NCI-H460 (cell line): ENCODE measurements at regions not wholly inside any gene's neighbourhood (a gene's known extent, or its start where the extent isn't known, plus 50 kb on each side); places are given as distances from the start of the nearest gene placed in this dataset.
"Not testable (repeated sequence)": the region's sequence is repeated elsewhere in the genome, so short reads cannot be mapped to it uniquely, and the experiment has no call there.

ENCODE experiments used
- DNase-seq: peaks from one replicate; pipeline ENCODE4 v3.0.0-alpha.2; 2016; ENCODE audit warnings: low read depth; ENCODE audit errors: extremely low read depth

DNA sequence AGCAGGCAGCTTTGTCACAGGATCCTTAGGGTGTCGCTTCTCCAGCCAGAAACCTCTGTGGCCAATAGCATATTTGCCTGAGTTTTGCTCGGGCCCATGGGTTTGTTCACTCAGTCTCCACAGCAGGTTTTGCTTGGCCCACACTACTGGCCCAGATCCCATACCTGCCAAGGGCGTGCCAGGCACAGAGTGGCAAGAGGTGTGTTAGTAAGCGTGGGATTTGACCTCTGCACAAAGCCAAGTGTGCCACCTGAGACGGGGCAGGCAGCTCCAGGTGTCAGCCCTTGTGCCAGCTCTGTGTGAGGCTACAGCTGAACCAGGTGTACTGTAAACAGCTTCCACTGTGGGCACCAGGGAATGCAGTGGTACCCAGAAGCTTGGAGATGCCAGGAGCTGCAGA lies 2003.0 kb downstream of the C4orf33 start:
- no peak for DNase-seq

DNA sequence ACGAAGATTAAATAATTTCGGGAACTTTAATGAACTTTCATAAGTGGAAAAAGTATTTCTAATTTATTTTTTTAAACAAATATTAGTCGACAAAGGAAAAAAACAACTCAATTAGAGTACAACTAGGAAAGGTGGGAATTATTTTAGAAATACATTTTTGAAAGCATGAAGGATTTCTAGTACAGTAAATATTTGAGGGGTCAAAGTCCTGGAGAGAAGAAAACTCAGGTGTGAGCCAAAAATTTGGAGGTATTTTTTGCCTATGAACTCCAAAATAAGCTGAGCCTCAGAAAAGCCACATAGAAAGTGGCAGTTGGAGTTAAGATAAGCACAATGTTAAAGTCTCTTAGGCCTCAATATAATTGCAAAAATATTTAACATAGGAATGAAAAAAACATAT lies 2017.3 kb downstream of the C4orf33 start:
- DNase-seq: no peak

- no peak for DNase-seq
These were observed 2017.8 kb downstream of the C4orf33 start for GRCh38 chr4:131113704-131114103.

DNA sequence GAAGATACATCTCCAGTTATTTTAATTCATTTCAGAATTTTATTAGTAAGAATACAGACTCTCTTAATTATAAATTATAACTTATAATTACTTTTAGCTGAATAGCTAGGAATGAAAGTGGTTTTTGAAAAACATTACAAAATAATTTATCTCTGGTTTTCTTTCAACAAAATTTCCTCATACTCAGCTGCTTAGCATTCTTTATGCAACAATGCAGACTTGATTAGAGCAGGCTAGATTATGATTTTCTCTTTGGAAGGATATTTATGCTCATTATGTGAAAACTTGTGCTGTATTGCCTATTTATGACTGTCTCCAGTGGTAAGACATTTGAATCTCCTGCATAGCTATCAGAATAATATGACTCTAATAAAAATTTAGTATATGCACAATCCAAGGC lies 2023.7 kb downstream of the C4orf33 start:
- DNase-seq: no peak

- DNase-seq: no peak
These were observed 2011.9 kb upstream of the PCDH10 start for GRCh38 chr4:131137196-131137595.

DNA sequence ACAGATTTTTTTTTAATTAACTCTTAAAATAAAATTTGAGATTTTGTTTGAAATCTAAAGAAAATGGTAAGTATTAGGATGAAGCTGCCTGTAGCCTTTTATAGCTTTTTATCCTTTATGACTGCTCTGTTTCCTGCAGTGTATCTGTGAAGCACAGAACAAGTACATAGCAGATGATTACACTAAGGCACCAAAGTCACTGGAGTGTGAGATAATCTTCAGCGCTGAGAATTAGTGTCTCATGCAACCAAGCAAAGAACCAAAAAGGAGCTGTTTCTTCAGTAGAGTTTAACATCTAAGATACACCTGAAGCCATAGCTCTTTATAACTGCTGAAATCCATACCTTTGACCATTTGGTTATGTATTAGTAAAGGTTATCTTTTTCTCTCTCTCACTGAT lies 1989.8 kb upstream of the PCDH10 start:
- DNase-seq: no peak

DNA sequence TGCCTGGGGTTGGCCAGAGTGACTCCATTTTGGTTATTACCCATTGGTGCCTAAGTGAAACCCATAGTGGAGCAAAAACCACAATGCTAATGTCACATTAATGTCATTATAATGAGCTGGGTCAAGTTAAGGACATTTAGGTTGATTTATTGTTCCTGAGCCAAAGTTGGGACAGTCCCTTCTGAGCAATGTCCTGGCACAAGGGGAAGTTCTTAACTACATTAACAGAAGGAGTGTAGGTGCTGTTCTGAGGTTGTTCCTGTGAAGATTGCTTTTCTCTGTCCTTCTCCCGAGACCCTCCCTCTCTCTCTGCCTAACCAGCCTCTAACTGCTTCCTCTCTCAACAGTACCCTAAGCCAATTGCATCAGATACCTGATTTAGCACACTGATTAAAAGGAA lies 1956.8 kb upstream of the PCDH10 start:
- DNase-seq: no peak

- no peak for DNase-seq
These were observed 1941.5 kb upstream of the PCDH10 start for GRCh38 chr4:131207589-131207988.

- no peak for DNase-seq
These were observed 1900.8 kb upstream of the PCDH10 start for GRCh38 chr4:131248314-131248713.

DNA sequence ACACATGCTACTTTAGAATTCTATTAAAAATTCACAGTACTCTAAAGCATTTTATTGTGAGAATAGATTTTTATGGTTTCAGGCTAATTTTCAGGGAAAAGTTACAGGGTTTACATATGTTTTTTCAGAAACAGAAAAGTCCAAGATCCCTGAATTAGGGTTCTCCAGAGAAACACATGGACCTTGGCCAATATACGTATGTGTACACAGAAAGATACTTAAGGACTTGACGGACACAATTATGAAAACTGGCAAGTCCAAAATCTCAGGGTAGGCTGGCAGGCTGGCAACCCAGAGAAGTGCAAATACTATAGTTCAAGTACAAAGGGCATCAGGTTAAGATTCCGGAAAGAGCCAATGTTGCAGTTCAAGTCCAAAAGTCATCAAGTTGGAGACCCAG lies 1897.8 kb upstream of the PCDH10 start:
- DNase-seq: no peak

- no peak for DNase-seq
These were observed 1891.9 kb upstream of the PCDH10 start for GRCh38 chr4:131257241-131257640.

- no peak for DNase-seq
These were observed 1890.7 kb upstream of the PCDH10 start for GRCh38 chr4:131258361-131258760.

- no peak for DNase-seq
These were observed 1860.7 kb upstream of the PCDH10 start for GRCh38 chr4:131288441-131288840.

DNA sequence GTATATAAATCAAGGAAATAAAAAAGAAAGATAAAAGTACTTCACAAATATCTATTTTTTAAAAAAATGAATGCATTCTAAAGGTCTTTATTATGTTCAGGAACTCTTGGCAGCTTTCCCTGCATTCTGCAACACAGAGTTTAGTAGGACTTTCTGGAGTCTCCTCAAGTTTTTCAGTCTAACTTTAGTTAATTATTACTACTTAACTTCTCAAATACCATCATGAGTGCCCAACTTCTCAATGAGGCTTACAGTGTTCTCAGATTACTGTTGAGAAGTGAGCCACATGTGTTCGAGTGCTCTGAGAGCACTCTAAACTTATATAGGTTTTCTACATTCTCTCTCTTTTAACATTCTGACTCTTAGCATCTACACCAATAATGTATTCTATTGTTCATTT lies 1852.9 kb upstream of the PCDH10 start:
- no peak for DNase-seq

- DNase-seq: no peak
These were observed 1847.0 kb upstream of the PCDH10 start for GRCh38 chr4:131302108-131302507.

DNA sequence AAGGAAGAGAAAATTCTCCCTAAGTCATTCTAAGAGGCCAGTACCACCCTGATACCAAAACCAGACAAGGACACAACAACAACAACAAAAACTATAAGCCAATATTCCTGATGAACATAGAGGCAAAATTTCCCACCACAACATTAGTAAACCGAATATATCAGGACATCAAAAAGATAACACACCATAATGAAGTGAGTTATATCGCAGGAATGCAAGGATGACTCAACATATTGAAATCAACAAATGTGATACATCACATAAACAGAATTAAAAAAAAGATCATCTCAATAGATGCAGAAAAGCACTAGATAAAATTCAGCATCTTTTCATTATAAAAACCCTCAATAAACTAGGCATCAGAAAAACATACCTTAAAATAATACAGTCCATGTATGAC lies 1844.4 kb upstream of the PCDH10 start:
- DNase-seq: peak; percentile 13

DNA sequence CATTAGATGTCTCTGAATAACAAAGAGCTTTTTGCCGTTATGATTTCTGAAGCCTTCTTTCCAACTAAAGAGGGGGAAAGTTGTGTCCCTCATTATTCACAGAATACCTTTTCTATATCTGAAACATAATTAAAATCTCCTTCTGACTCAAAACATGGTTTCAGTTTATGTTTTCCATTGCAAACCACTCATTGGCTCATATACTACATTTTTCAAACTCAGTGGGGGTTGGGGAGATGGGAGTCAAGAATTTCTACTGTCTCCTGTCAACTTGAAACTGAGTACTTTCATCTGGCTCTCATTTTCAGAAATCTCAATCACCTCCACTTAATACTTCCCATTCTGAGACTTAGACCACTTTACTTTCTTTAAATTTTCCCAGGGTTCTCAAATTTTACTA lies 1839.5 kb upstream of the PCDH10 start:
- DNase-seq: no peak

DNA sequence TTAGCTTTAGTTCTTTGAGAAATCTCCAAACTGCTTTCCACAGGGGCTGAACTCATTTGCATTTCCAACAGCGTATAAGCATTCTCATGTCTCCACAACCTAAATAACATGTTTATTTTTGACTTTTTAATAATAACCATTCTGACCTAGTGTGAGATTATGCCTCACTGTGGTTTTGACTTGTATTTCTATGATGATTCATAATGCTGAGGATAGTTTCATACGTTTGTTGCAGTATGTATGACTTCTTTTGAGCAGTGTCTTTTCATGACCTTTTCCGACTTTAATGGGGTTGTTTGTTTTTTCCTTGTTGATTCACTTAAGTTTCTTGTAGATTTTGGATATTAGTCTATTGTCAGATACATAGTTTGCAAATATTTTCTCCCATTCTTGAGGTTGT lies 1833.0 kb upstream of the PCDH10 start:
- DNase-seq: no peak

DNA sequence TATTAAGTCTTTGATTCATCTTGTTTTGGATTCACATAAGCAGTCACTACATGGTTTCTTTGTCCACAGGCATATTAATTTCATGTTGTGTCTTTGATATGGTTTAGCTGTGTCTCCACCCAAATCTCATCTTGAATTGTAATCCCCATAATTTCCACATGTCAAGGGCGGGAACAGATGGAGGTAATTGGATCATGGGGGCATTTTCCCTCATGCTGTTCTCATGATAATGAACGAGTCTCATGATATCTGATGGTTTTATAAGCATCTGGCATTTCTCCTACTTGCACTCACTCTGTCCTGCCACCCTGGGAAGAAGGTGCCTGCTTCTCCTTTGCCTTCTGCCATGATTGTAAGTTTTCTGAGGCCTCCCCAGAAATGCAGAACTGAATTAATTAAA lies 1811.2 kb upstream of the PCDH10 start:
- no peak for DNase-seq

- no peak for DNase-seq
These were observed 1810.0 kb upstream of the PCDH10 start for GRCh38 chr4:131339137-131339536.

GRCh38 chr4:131344761-131345160 lies 1804.3 kb upstream of the PCDH10 start:
- DNase-seq: no peak

GRCh38 chr4:131347816-131348215 lies 1801.3 kb upstream of the PCDH10 start:
- DNase-seq: no peak

DNA sequence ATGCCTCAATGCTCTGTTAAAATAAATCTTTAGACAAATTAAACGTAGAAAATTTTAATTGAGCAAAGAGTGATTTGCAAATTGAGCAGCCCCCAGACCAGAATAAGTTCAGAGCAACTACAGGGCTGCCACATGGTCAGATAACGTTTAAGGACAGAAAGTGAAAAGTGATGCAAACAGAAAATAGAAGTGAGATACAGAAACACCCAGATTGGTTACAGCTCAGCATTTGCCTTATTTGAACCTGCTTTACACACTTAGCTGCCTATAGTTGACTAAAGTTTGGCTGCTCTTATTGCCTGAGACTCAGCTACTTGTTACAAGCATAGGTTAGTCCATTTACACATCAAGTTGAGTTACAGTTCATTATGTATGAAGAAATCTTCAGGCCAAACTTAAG lies 1800.8 kb upstream of the PCDH10 start:
- DNase-seq: no peak

DNA sequence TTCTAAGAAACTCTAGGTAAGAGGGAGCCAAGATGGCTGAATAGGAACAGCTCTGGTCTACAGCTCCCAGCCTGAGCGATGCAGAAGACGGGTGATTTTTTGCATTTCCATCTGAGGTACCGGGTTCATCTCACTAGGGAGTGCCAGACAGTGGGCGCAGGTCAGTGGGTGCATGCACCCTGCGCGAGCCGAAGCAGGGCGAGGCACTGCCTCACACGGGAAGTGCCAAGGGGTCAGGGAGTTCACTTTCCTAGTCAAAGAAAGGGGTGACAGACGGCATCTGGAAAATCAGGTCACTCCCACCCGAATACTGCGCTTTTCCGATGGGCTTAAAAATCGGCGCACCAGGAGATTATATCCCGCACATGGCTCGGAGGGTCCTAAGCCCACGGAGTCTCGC lies 1796.7 kb upstream of the PCDH10 start:
- not testable (repeated sequence) for DNase-seq
